ENCODE measurements at regions not wholly inside any gene's neighbourhood (a gene's known extent, or its start where the extent isn't known, plus 50 kb on each side); places are given as distances from the start of the nearest gene placed in this dataset.
"Not testable (repeated sequence)": the region's sequence is repeated elsewhere in the genome, so short reads cannot be mapped to it uniquely, and the experiment has no call there.

GRCh38 chr3:153621953-153622352 lies 459.9 kb downstream of the RAP2B start:
- no peak for DNase-seq

GRCh38 chr3:153623834-153624233 lies 461.8 kb downstream of the RAP2B start:
- DNase-seq = no peak

GRCh38 chr3:153624310-153625030 lies 462.4 kb downstream of the RAP2B start:
- no peak for DNase-seq

DNA sequence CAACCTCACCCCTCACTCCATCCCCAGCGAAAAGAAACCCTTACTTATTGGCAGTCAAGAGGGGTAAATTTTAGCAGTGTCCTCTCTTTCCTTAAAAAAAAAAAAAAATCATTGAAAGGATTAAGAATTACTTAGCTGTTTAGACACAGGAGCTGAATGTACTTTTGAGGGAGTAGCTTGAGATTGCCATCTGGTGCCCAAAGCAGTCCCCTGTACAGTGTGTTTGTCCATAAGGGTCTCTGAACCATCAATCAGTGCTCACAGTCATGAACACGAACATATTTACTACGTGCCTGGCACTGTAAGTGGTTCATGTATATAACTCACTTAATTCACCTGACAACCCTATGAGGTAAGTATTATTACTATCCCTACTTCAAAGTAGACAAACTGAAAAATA lies 463.5 kb downstream of the RAP2B start:
- DNase-seq = no peak

- no peak for DNase-seq
Observed at GRCh38 chr3:153626158-153626557, 464.1 kb downstream of the RAP2B start.

- DNase-seq = no peak
Observed at GRCh38 chr3:153628591-153628990, 466.6 kb downstream of the RAP2B start.

- no peak for DNase-seq
Observed at GRCh38 chr3:153629148-153629547, 467.1 kb downstream of the RAP2B start.

- DNase-seq = no peak
Observed at GRCh38 chr3:153631102-153631501, 469.1 kb downstream of the RAP2B start.

DNA sequence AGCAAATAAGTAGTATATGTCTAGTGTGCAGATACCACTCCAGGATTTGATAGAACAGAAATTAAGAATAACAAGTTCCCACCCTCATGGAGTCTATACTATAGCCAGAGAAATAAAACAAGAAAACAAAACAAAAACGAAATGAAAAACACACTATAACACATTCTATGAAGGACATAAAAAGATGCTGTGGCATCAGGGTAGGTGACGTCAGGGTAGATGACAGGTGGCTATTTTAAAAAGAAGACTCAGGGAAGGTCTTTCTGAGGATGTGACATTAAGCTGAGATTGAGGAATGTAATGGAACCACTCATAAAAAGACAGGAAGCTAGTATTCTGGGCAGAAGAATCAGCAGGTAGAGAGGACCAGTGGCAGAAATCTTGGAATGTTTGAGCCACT lies 469.6 kb downstream of the RAP2B start:
- no peak for DNase-seq

- no peak for DNase-seq
Observed at GRCh38 chr3:153633407-153633806, 471.4 kb downstream of the RAP2B start.

DNA sequence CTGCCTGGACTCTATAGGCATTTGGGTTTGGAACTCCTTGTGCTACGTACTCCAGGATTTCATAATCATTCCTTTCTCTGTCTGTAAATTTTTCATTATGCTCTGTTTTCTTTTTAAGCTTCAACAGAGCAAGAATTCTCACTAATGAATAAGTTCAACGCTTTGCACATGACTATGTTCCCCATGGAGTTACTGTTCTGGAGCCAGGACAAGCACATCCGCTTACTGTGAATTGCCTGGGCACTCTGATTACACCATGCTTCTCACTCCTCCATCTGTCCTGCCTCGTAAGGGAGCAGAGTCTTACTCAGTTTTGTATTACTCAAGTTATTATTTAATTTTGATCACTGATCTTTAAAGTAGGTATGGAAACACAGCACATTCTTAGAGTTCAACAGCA lies 472.7 kb downstream of the RAP2B start:
- no peak for DNase-seq

DNA sequence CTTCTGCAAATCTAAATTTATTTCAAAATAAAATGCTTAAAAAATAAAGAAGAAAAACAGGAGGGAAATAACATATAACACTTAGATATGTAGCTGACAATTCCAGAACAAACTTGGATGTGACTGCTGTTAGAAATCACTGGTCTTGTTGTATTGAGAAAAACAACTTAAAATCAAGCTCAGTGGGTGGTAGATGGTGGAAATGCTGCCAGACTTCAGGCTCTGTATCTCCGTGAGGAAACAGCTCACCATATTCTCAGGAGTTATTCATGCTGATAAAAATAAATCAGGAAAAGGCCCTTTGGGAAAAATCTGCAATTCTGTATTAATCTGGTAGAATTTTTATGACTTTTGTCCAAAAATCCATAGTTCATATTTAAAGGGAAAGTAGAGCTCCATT lies 477.6 kb downstream of the RAP2B start:
- no peak for DNase-seq

DNA sequence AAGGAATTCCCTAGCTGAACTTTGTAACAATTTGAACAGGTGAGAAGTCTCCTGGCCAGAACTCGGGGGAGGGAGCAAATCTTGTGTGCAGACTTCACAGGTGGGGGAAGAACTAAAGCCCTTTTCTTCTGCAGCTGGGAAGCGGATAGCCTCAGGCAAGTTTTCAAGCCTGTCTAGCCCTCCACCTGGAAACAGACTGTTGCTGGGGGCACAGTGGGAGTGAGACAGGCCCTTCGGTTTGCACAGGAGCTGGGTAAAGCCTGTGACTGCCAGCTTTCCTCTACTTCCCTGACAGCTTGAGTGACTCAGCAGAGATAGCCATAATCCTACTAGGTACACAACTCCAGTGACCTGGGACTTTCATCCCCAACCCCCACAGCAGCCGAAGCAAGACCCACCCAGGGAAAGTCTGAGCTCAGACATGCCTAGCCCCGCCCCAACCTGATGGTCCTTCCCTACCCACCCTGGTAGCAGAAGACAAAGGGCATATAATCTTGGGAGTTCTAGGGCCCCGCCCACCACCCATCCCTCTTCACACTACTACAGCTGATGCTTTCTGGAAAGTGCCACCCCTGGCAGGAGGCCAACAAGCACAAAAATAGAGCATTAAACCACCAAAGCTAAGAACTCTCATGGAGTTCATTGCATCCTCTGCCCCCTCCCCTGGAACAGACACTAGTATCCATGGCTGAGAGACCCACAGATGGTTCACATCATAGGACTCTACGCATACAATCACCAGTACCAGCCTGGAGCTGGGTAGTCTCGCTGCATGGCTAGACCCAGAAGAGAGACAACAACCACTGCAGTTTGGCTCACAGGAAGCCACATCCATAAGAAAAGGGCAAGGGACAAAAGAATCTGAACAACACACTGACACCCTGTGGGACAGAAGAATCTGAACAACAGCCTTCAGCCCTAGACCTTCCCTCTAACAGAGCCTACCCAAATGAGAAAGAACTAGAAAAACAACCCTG lies 479.0 kb downstream of the RAP2B start:
- no peak for DNase-seq

DNA sequence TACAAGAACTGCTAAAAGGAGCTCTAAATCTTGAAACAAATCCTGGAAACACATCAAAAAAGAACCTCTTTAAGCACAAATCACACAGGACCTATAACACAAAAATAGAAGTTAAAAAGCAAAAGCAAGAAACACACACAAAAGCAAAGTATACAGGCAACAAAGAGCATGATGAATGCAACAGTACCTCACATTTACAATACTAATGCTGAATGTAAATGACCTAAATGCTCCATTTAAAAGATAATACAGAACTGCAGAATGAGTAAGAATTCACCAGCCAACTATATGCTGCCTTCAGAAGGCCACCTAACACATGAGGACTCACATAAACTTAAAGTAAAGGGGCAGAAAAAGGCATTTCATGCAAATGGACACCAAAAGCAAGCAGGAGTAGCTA lies 478.6 kb upstream of the ARHGEF26 start:
- not testable (repeated sequence) for DNase-seq

DNA sequence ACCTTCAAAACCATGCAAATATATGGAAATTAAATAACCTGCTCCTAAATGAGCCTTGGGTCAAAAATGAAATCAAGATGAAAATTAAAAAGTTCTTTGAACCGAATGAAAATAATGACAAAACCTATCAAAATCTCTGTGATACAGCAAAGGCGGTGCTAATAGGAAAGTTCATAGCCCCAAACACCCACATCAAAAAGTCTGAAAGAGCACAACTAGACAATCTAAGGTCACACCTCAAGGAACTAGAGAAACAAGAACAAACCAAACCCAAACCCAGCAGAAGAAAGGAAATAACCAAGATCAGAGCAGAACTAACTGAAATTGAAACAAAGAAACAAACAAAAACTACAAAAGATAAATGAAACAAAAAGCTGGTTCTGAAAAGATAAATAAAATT lies 477.7 kb upstream of the ARHGEF26 start:
- DNase-seq = not testable (repeated sequence)

- no peak for DNase-seq
Observed at GRCh38 chr3:153649286-153649839, 471.8 kb upstream of the ARHGEF26 start.

- DNase-seq = no peak
Observed at GRCh38 chr3:153652076-153652475, 469.1 kb upstream of the ARHGEF26 start.

- DNase-seq = no peak
Observed at GRCh38 chr3:153657046-153657445, 464.1 kb upstream of the ARHGEF26 start.

- DNase-seq = no peak
Observed at GRCh38 chr3:153657461-153657860, 463.7 kb upstream of the ARHGEF26 start.

DNA sequence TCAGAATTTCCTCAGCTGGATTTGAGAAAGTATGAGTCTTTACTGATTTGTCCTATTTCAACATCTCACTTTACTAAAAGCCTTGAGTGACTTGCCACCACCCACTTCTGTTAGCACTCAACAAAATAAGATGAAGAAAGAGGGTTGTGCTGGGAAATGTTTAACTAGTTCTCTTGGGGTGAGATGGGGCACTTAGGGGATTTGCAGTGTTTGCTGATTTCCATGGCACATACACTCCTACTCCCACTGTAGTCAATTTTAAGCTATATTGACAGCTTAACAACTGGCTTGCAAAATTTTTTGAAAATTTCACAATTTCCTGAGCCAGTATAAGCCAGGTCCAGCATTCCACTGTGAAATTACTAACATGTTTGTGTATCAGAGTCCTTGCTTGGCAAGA lies 463.1 kb upstream of the ARHGEF26 start:
- DNase-seq = no peak

- DNase-seq = no peak
Observed at GRCh38 chr3:153666991-153667740, 454.0 kb upstream of the ARHGEF26 start.

DNA sequence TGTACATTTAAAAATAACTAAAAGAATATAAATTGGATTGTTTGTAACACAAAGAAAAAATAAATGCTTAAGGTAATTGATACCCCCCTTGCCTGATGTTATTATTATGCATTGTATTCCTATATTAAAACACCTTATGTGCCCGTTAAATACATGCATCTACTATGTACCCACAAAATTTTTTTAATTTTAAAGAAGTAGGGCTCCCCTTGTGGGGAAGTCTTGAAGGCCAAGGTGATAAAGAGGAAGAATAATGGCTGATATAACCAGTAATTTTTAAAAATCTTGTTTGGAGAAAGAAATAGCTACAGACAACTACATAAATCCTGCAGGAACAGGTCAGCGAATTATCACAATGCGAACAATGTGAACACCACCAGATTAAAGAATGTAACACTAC lies 451.7 kb upstream of the ARHGEF26 start:
- no peak for DNase-seq

- DNase-seq = no peak
Observed at GRCh38 chr3:153670577-153670976, 450.6 kb upstream of the ARHGEF26 start.

All from CD4-positive, alpha-beta T cell treated with Interferon gamma for 1 hour (primary cell).